Colonic mucosa (tissue), 4 donors: ENCODE measurements at regions not wholly inside any gene's neighbourhood (a gene's known extent, or its start where the extent isn't known, plus 50 kb on each side); places are given as distances from the start of the nearest gene placed in this dataset.

ENCODE experiments used
- DNase-seq: peaks from one replicate; pipeline ENCODE4 v3.0.0-alpha.2; 2020
- H3K27ac ChIP-seq: fragments of 200-600 bp; one replicate; pipeline ENCODE4 v1.8.0; 2021
- H3K27me3 ChIP-seq: fragments of 200-600 bp; one replicate; pipeline ENCODE4 v1.8.0; 2021
- H3K36me3 ChIP-seq: fragments of 200-600 bp; one replicate; pipeline ENCODE4 v1.8.0; 2021
- H3K4me1 ChIP-seq: fragments of 200-600 bp; one replicate; pipeline ENCODE4 v1.8.0; 2021; ENCODE audit warnings: mild to moderate bottlenecking
- H3K4me3 ChIP-seq: fragments of 200-600 bp; one replicate; pipeline ENCODE4 v1.8.0; 2021
- H3K9ac ChIP-seq, 2 donors: one replicate each; pipeline ENCODE4 v1.7.0; 2013; ENCODE audit warnings: control low read depth in 2 of 2, low read depth in 2 of 2, low read length in 2 of 2
- H3K9me3 ChIP-seq: fragments of 200-600 bp; one replicate; pipeline ENCODE4 v1.8.0; 2021
- intact Hi-C: fragments of 100-400 bp; cut with DNase I; formaldehyde crosslinking; loops from one replicate; pipeline ENCODE4 v1.14.1; 2022
- TF ChIP-seq, protein P1 (sequence below): fragments of 200-600 bp; IDR thresholded peaks from one replicate; pipeline ENCODE4 v1.8.0; 2022; ENCODE audit warnings: antibody characterized with exemption, mild to moderate bottlenecking
- donor health status: healthy.
- donor health status: DM: no; HTN: no; CAD: no.
- donor health status: DM: no; HTN: no; CAD: no.

DNA sequence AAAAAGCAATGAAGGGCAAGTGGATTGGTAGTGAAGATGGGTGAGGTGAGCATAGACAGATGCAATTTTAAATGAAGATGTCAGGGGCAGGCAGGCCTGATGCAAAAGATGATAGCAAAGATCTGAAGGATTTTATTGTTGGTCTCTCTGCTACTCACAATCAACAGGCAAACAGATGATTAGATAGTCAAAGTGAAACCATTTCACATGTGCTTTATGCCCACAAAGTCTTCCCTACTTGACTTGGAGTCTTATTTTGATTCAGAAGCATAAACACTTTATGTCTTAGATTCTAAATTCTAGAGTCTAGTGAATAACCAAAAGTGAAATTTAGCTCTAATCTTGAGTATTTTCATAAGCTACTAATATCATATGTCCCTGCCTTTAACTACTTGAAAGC is 153.8 kb upstream of the HNRNPA3 start:
- Histone ChIP-seq H3K9ac (no peak overlapping the region), H3K27me3 (no peaks in the 10 kb centered on the region), H3K9me3 (no peaks in the 10 kb centered on the region), H3K36me3 (no peaks in the 10 kb centered on the region), H3K4me3 (no peak overlapping the region), H3K4me1 (no peaks in the 10 kb centered on the region), H3K27ac (no peak overlapping the region)
- TF ChIP-seq, protein P1, sequence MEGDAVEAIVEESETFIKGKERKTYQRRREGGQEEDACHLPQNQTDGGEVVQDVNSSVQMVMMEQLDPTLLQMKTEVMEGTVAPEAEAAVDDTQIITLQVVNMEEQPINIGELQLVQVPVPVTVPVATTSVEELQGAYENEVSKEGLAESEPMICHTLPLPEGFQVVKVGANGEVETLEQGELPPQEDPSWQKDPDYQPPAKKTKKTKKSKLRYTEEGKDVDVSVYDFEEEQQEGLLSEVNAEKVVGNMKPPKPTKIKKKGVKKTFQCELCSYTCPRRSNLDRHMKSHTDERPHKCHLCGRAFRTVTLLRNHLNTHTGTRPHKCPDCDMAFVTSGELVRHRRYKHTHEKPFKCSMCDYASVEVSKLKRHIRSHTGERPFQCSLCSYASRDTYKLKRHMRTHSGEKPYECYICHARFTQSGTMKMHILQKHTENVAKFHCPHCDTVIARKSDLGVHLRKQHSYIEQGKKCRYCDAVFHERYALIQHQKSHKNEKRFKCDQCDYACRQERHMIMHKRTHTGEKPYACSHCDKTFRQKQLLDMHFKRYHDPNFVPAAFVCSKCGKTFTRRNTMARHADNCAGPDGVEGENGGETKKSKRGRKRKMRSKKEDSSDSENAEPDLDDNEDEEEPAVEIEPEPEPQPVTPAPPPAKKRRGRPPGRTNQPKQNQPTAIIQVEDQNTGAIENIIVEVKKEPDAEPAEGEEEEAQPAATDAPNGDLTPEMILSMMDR = no peak
- no peak for DNase-seq
- intact Hi-C loops = no loop called here

DNA sequence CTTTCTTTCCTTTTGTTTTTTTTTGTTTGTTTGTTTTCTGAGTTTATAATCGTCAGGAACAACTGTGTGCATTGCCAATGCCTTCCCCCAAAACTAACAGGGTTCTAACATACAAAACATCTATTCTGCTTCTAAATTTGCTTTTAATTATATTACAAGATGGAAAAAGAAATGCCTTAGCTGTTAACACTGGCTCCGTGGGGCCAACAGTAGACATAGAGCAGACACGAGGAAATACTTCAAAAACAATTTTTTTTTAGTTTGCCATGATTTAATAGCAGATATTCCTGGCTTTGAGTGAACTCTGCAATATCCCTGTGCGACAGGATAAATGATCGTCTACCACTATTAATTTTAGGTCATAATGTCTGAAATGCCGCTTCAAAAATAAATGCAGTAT is 153.3 kb upstream of the HNRNPA3 start:
- TF ChIP-seq, protein P1 = no peak
- Histone ChIP-seq H3K27ac (no peak overlapping the region), H3K9me3 (no peaks in the 10 kb centered on the region)

DNA sequence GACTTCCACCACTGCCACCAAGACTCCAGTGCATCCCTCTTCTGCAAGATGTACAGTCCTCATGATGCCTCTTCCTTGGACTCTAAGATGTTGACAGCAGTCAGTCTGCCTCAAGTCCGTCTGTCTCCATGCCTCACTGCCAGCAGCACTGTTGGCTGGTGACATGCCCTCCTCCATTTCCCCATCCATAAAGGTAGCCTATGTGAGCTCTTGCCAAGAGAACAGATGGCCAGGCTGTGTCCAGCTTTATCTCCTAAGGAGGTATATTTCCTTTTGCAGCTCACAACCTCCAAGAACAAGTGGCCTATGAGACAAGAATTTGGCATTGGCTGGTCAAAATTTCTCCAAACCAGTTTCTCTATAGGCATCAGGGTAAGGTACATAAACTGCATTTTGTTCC is 149.3 kb upstream of the HNRNPA3 start:
- Histone ChIP-seq H3K4me3 (no peak overlapping the region), H3K36me3 (no peaks in the 10 kb centered on the region), H3K27me3 (no peaks in the 10 kb centered on the region)

More for the DNA sequence above, 153.3 kb upstream of the HNRNPA3 start:
- no peak for DNase-seq
- H3K4me1 ChIP-seq = no peaks in the 10 kb centered on the region
- H3K9ac ChIP-seq = no peak overlapping the region
- intact Hi-C loops = no loop called here
- H3K27me3 ChIP-seq = no peaks in the 10 kb centered on the region
- H3K36me3 ChIP-seq = no peaks in the 10 kb centered on the region
- H3K4me3 ChIP-seq = no peak overlapping the region

DNA sequence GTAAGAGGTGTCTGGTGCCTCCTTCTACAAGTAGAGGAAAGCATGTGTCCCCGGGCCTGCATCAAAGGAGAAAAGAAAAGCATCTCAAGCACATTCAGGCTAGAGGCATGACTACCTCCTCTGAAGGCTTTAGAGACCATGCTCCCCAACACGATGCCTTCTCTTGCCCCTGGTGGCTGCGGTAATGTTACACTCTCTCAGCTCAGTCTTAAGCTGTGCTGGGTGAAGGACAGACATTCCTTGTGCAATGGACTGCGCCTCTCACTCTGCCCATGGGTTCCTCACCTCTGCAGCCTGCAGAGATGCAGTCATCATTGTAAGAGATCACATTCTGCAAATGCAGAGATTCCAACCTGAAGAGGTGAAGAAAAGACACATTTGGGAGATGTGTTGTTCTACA is 148.2 kb upstream of the HNRNPA3 start:
- no peaks in the 10 kb centered on the region for H3K27me3 ChIP-seq
- intact Hi-C loops = no loop called here
- no peaks in the 10 kb centered on the region for H3K9me3 ChIP-seq
- H3K36me3 ChIP-seq = no peaks in the 10 kb centered on the region
- H3K27ac ChIP-seq = no peak overlapping the region
- no peak for DNase-seq
- TF ChIP-seq, protein P1 = no peak
- no peaks in the 10 kb centered on the region for H3K4me1 ChIP-seq
- H3K4me3 ChIP-seq = no peak overlapping the region
- H3K9ac ChIP-seq = no peak overlapping the region

More for the DNA sequence above, 149.3 kb upstream of the HNRNPA3 start:
- TF ChIP-seq, protein P1 = no peak
- intact Hi-C loops = no loop called here
- no peak for DNase-seq
- Histone ChIP-seq H3K27ac (no peak overlapping the region), H3K9me3 (no peaks in the 10 kb centered on the region), H3K9ac (no peak overlapping the region), H3K4me1 (no peaks in the 10 kb centered on the region)

DNA sequence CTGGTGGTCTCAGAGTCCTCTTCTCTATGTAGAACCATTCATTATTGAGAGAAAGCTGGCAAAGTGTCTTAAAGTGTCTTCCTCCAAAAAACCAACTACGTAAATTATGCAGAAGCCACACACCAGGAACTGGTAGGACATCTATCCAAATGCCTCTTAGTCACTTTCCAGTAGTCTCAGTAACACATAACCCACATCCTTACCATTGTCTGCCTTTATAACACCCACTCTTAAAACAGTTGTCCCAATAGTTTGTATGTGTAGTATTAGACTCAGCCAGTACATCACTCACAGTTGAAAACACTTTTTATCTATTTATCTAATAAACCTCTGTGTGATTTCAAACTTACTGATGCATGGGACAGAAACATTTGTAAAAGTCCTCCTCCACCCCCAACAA is 143.6 kb upstream of the HNRNPA3 start:
- DNase-seq = no peak
- intact Hi-C loops = no loop called here
- Histone ChIP-seq H3K9me3 (no peaks in the 10 kb centered on the region), H3K9ac (no peak overlapping the region), H3K36me3 (no peaks in the 10 kb centered on the region), H3K27me3 (no peaks in the 10 kb centered on the region), H3K4me3 (no peak overlapping the region), H3K27ac (no peak overlapping the region), H3K4me1 (no peaks in the 10 kb centered on the region)
- TF ChIP-seq, protein P1 = no peak

DNA sequence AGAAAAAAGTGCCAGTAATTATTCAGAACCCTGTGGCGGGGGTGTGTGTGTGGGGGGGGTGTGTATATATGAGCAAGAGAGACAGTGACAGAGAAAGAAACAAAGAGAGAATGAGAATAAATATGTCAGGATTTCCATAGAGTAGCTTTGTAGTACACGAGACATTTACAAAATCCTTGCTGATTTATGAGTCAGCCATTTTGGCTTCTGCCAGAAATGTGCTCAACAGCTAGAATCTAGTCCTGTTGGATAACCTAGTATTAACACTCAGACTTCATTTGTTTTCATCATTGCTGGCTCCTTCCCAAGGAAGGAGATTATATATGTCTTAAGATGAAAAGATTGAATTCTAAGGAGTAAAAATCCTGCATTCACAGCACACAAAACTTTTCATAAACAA is 140.5 kb upstream of the HNRNPA3 start:
- intact Hi-C loops = no loop called here
- Histone ChIP-seq H3K36me3 (no peaks in the 10 kb centered on the region), H3K4me1 (no peaks in the 10 kb centered on the region), H3K27me3 (no peaks in the 10 kb centered on the region), H3K27ac (no peak overlapping the region), H3K9me3 (no peaks in the 10 kb centered on the region), H3K4me3 (no peak overlapping the region), H3K9ac (no peak overlapping the region)
- no peak for DNase-seq
- TF ChIP-seq, protein P1 = no peak
